Fibroblast of lung (primary cell): ENCODE measurements at regions not wholly inside any gene's neighbourhood (a gene's known extent, or its start where the extent isn't known, plus 50 kb on each side); places are given as distances from the start of the nearest gene placed in this dataset.

ENCODE experiments used
- DNase-seq, 2 donors: peaks; one replicate each; pipeline versions ENCODE4 v3.0.0 to v3.0.0-alpha.2; 2010; ENCODE audit warnings: low read depth in 2 of 2
- H2AFZ ChIP-seq: 2 replicates; pipeline ENCODE4 v1.5.1; 2012; ENCODE audit warnings: low read length, control low read depth, inconsistent platforms
- H3K27ac ChIP-seq: 2 replicates; pipeline ENCODE4 v1.5.1; 2011; ENCODE audit warnings: low read length, control low read depth; ENCODE audit not compliant: insufficient read depth
- H3K27me3 ChIP-seq: 2 replicates; pipeline ENCODE4 v1.5.1; 2011; ENCODE audit warnings: mild to moderate bottlenecking, low read length; ENCODE audit not compliant: control insufficient read depth, insufficient read depth
- H3K36me3 ChIP-seq: 2 replicates; pipeline ENCODE4 v1.5.1; 2011; ENCODE audit warnings: low read length; ENCODE audit not compliant: control insufficient read depth, insufficient read depth
- H3K4me1 ChIP-seq: 2 replicates; pipeline ENCODE4 v1.5.1; 2011; ENCODE audit warnings: low read length; ENCODE audit not compliant: control insufficient read depth, insufficient read depth; ENCODE audit errors: extremely low read depth
- H3K4me2 ChIP-seq: 2 replicates; pipeline ENCODE4 v1.5.1; 2011; ENCODE audit warnings: low read length, control low read depth; ENCODE audit not compliant: insufficient read depth; ENCODE audit errors: extremely low read depth
- H3K4me3 ChIP-seq, 4 experiments: fragments of 200-600 bp in 1 of 4; sonication (generic) in 1 of 4; replicated peaks in 1 of 4; 2 replicates each; pipeline ENCODE4 v1.5.1; 2011 to 2016; ENCODE audit warnings: low read length in 4 of 4, low read depth in 3 of 4, mild to moderate bottlenecking in 3 of 4, control low read depth in 2 of 4, inconsistent platforms in 1 of 4, mixed read lengths in 1 of 4; ENCODE audit not compliant: insufficient read depth in 1 of 4; ENCODE audit errors: control extremely low read depth in 1 of 4
- H3K79me2 ChIP-seq: 2 replicates; pipeline ENCODE4 v1.5.1; 2012; ENCODE audit warnings: mild to moderate bottlenecking, low read length, inconsistent platforms; ENCODE audit not compliant: control insufficient read depth, insufficient read depth
- H3K9ac ChIP-seq: 2 replicates; pipeline ENCODE4 v1.5.1; 2011; ENCODE audit warnings: mild to moderate bottlenecking, low read length, control low read depth; ENCODE audit not compliant: insufficient read depth
- H3K9me3 ChIP-seq: 2 replicates; pipeline ENCODE4 v1.5.1; 2012; ENCODE audit warnings: low read depth, low read length; ENCODE audit not compliant: control insufficient read depth, insufficient read depth
- H4K20me1 ChIP-seq: 2 replicates; pipeline ENCODE4 v1.5.1; 2011; ENCODE audit warnings: low read length; ENCODE audit not compliant: control insufficient read depth, insufficient read depth; ENCODE audit errors: extremely low read depth
- CTCF ChIP-seq, 2 donors: IDR thresholded peaks in 1 of 2; conservative IDR thresholded peaks in 1 of 2; 1 replicate in 1 of 2; 2 replicates in 1 of 2; pipeline ENCODE4 v1.5.1; 2011 to 2012; ENCODE audit warnings: low read length in 2 of 2, control low read depth in 1 of 2, inconsistent platforms in 1 of 2, low read depth in 1 of 2, mild to moderate bottlenecking in 1 of 2
- EZH2 ChIP-seq: IDR thresholded peaks from 2 replicates; pipeline ENCODE4 v1.5.1; 2012; ENCODE audit warnings: low read length, control low read depth, mild to moderate bottlenecking; ENCODE audit errors: missing control alignments

GRCh38 chr1:164343189-164343588, 215.8 kb upstream of the PBX1 start:
- no peaks in the 10 kb centered on the region for H3K79me2 ChIP-seq
- H3K4me3 ChIP-seq: no peak overlapping the region
- no peak overlapping the region for H3K4me2 ChIP-seq
- no peaks in the 10 kb centered on the region for H3K4me1 ChIP-seq
- H3K36me3 ChIP-seq: no peaks in the 10 kb centered on the region
- H3K9me3 ChIP-seq: no peaks in the 10 kb centered on the region
- DNase-seq: no peak
- TF ChIP-seq CTCF (conservative IDR thresholded peaks at IDR 0.05 in 1 of 2, IDR thresholded peaks at IDR 0.05 in 1 of 2; ENCODE audit: low read depth in 1 of 2, low read length in 2 of 2) (no peak), EZH2 (no peak)
- peaks cover 2% of the 10 kb centered on the region for H4K20me1 ChIP-seq
- no peak overlapping the region for H2AFZ ChIP-seq
- H3K9ac ChIP-seq: no peak overlapping the region
- no peaks in the 10 kb centered on the region for H3K27me3 ChIP-seq
- no peak overlapping the region for H3K27ac ChIP-seq

GRCh38 chr1:164347980-164348379, 211.0 kb upstream of the PBX1 start:
- H2AFZ ChIP-seq: no peak overlapping the region
- H4K20me1 ChIP-seq: no peaks in the 10 kb centered on the region
- H3K36me3 ChIP-seq: no peaks in the 10 kb centered on the region
- no peak for DNase-seq
- no peak overlapping the region for H3K27ac ChIP-seq
- no peak overlapping the region for H3K4me3 ChIP-seq
- H3K4me1 ChIP-seq: no peaks in the 10 kb centered on the region
- no peaks in the 10 kb centered on the region for H3K79me2 ChIP-seq
- H3K9me3 ChIP-seq: no peaks in the 10 kb centered on the region
- TF ChIP-seq CTCF (conservative IDR thresholded peaks at IDR 0.05 in 1 of 2, IDR thresholded peaks at IDR 0.05 in 1 of 2; ENCODE audit: low read depth in 1 of 2, low read length in 2 of 2) (no peak), EZH2 (no peak)
- no peak overlapping the region for H3K9ac ChIP-seq
- H3K4me2 ChIP-seq: no peak overlapping the region
- H3K27me3 ChIP-seq: no peaks in the 10 kb centered on the region

- no peaks in the 10 kb centered on the region for H3K27me3 ChIP-seq
- no peaks in the 10 kb centered on the region for H3K9me3 ChIP-seq
- no peaks in the 10 kb centered on the region for H3K79me2 ChIP-seq
- H3K36me3 ChIP-seq: no peaks in the 10 kb centered on the region
- H3K4me3 ChIP-seq: no peak overlapping the region
- no peak overlapping the region for H3K27ac ChIP-seq
- no peak overlapping the region for H3K4me2 ChIP-seq
- no peaks in the 10 kb centered on the region for H4K20me1 ChIP-seq
- TF ChIP-seq EZH2: no peak
- DNase-seq: no peak
- H2AFZ ChIP-seq: no peak overlapping the region
- no peaks in the 10 kb centered on the region for H3K4me1 ChIP-seq
- H3K9ac ChIP-seq: no peak overlapping the region
Observed at GRCh38 chr1:164356511-164356910, 202.5 kb upstream of the PBX1 start.

GRCh38 chr1:164360265-164360664, 198.7 kb upstream of the PBX1 start:
- Histone ChIP-seq H3K4me3 (no peak overlapping the region), H3K79me2 (no peaks in the 10 kb centered on the region), H3K27me3 (no peaks in the 10 kb centered on the region), H3K27ac (no peak overlapping the region), H4K20me1 (no peaks in the 10 kb centered on the region), H3K36me3 (no peaks in the 10 kb centered on the region), H3K9me3 (no peaks in the 10 kb centered on the region), H3K4me2 (no peak overlapping the region), H3K4me1 (no peaks in the 10 kb centered on the region), H3K9ac (no peak overlapping the region), H2AFZ (no peak overlapping the region)
- TF ChIP-seq EZH2 (no peak), CTCF (conservative IDR thresholded peaks at IDR 0.05 in 1 of 2, IDR thresholded peaks at IDR 0.05 in 1 of 2; ENCODE audit: low read depth in 1 of 2, low read length in 2 of 2) (no peak)
- DNase-seq: no peak
